ENCODE measurements at regions not wholly inside any gene's neighbourhood (a gene's known extent, or its start where the extent isn't known, plus 50 kb on each side); places are given as distances from the start of the nearest gene placed in this dataset.

- H3K4me1 Mint-ChIP-seq, result no peaks in the 10 kb centered on the region
- no peak for ATAC-seq
- no peaks in the 10 kb centered on the region for H3K27me3 Mint-ChIP-seq
- H3K4me3 Mint-ChIP-seq, result no peak overlapping the region
- H3K27ac Mint-ChIP-seq, result no peak overlapping the region
- peaks cover 0 to 18% of the 10 kb centered on the region in 2 donors for H3K9me3 Mint-ChIP-seq
- DNase-seq, result no peak
Measured at GRCh38 chr10:107616463-107617410, 452.2 kb upstream of the SORCS1 start.

GRCh38 chr10:107616031-107616430 is 451.5 kb upstream of the SORCS1 start:
- Mint-ChIP-seq H3K27ac (no peak overlapping the region), H3K4me3 (no peak overlapping the region), H3K9me3 (peaks cover 0 to 18% of the 10 kb centered on the region in 2 donors), H3K27me3 (no peaks in the 10 kb centered on the region), H3K4me1 (no peaks in the 10 kb centered on the region)
- ATAC-seq, result no peak
- no peak for DNase-seq

GRCh38 chr10:107614939-107615685 is 450.6 kb upstream of the SORCS1 start:
- ATAC-seq, result no peak
- no peak overlapping the region for H3K27ac Mint-ChIP-seq
- H3K27me3 Mint-ChIP-seq, result no peaks in the 10 kb centered on the region
- H3K9me3 Mint-ChIP-seq, result peaks cover 0 to 16% of the 10 kb centered on the region in 2 donors
- no peaks in the 10 kb centered on the region for H3K4me1 Mint-ChIP-seq
- H3K4me3 Mint-ChIP-seq, result no peak overlapping the region
- DNase-seq, result no peak

DNA sequence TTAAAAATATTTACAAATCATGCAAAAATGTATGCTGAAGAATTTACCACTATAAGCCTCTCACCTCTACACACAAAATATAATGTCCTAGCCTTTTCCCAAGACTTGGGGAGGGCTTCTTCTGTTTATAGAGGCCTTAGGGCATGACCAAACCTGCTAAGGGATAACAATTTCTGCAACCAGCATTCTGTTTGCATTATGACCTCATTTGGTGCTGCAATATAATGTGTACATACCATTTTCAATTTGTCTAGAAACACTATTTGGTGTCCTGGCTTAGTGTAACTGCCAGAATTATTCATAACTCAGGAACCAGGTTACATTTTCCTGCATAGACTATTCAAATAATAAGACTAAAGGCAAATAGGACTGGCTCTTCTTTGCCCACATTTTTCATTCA is 446.6 kb upstream of the SORCS1 start:
- Mint-ChIP-seq H3K9me3 (no peaks in the 10 kb centered on the region), H3K4me1 (no peaks in the 10 kb centered on the region), H3K27me3 (no peaks in the 10 kb centered on the region), H3K27ac (no peak overlapping the region), H3K4me3 (no peak overlapping the region)
- no peak for ATAC-seq
- DNase-seq, result no peak

DNA sequence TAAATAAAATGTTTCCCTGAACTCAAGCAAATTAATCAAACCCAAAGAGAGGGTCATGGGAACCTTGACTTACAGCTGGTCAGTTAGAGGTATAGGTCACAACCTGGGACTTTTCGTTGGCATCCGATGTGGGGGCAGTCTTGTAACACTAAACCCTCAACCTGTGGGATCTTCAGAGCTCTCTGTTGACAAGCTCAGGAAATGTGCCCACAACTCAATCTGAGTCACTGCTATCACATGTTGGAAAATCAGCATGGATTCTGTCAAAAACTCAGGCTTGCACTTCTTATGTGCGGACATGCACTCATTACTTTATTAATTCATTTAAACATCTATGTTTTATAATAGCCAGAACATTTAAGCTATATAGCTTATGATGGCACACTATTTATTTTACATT is 424.6 kb upstream of the SORCS1 start:
- H3K27me3 Mint-ChIP-seq, result no peaks in the 10 kb centered on the region
- ATAC-seq, result no peak

GRCh38 chr10:107585630-107586029 is 421.1 kb upstream of the SORCS1 start:
- ATAC-seq (no peak), DNase-seq (no peak)
- Mint-ChIP-seq H3K27ac (no peak overlapping the region), H3K9me3 (peaks cover 0 to 38% of the 10 kb centered on the region in 2 donors), H3K4me3 (no peak overlapping the region), H3K27me3 (no peaks in the 10 kb centered on the region), H3K4me1 (no peaks in the 10 kb centered on the region)

More for the DNA sequence above, 424.6 kb upstream of the SORCS1 start:
- Mint-ChIP-seq H3K4me3 (no peak overlapping the region), H3K27ac (no peak overlapping the region), H3K9me3 (peaks cover 6 to 32% of the 10 kb centered on the region in 2 donors), H3K4me1 (no peaks in the 10 kb centered on the region)
- no peak for DNase-seq

DNA sequence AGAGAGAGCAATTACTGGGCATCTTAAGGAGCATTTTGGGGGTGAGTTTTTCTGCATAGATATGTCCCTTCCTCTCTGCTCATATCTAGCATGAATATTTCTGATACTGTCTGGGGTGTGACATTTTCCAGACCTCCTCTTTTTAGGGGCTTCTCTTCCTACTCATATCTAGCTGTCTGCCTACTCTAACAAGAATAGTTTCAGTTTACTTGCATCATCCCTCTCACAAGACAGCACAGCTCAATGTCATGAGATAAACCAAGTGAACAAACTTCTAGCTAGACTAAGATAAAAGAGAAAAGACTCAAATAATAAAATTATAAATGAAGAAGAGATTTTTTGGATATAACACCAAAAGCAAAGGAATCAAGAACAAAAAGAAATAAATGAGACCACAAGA is 419.5 kb upstream of the SORCS1 start:
- Mint-ChIP-seq H3K4me1 (no peaks in the 10 kb centered on the region), H3K9me3 (peaks cover 0 to 38% of the 10 kb centered on the region in 2 donors), H3K4me3 (no peak overlapping the region), H3K27me3 (no peaks in the 10 kb centered on the region), H3K27ac (no peak overlapping the region)
- no peak for DNase-seq
- no peak for ATAC-seq

GRCh38 chr10:107579970-107580369 is 415.5 kb upstream of the SORCS1 start:
- no peaks in the 10 kb centered on the region for H3K27me3 Mint-ChIP-seq
- H3K4me3 Mint-ChIP-seq, result no peak overlapping the region
- no peak for ATAC-seq
- H3K9me3 Mint-ChIP-seq, result peaks cover 0 to 14% of the 10 kb centered on the region in 2 donors
- no peak overlapping the region for H3K27ac Mint-ChIP-seq
- DNase-seq, result no peak
- H3K4me1 Mint-ChIP-seq, result no peaks in the 10 kb centered on the region

GRCh38 chr10:107577221-107577620 is 412.7 kb upstream of the SORCS1 start:
- H3K27ac Mint-ChIP-seq, result no peak overlapping the region
- no peaks in the 10 kb centered on the region for H3K4me1 Mint-ChIP-seq
- no peak overlapping the region for H3K4me3 Mint-ChIP-seq

DNA sequence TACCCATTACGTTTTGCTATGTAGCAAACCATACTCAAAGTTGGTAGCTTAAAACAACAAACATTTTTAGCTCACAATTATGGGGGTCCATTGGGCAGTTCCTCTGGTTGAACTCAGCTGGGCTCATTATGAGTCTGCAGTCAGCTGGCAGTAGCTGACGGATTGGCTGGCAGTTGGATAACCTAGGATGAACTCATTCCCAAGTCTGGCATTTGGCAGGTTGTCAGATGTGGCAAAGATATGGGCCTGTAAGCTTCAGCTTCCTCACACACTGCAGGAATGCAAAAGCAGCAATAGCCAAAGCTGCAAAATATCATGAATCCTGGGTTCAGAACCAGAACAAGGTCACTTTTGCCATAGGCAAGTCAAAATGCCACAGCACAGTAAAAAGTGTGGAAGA is 412.2 kb upstream of the SORCS1 start:
- ATAC-seq (no peak), DNase-seq (no peak)
- H3K9me3 Mint-ChIP-seq, result no peaks in the 10 kb centered on the region
- H3K4me3 Mint-ChIP-seq, result no peak overlapping the region
- no peaks in the 10 kb centered on the region for H3K4me1 Mint-ChIP-seq
- no peaks in the 10 kb centered on the region for H3K27me3 Mint-ChIP-seq
- H3K27ac Mint-ChIP-seq, result no peak overlapping the region

More at GRCh38 chr10:107577221-107577620, 412.7 kb upstream of the SORCS1 start:
- no peaks in the 10 kb centered on the region for H3K27me3 Mint-ChIP-seq
- H3K9me3 Mint-ChIP-seq, result no peaks in the 10 kb centered on the region
- ATAC-seq, result no peak
- DNase-seq, result no peak

DNA sequence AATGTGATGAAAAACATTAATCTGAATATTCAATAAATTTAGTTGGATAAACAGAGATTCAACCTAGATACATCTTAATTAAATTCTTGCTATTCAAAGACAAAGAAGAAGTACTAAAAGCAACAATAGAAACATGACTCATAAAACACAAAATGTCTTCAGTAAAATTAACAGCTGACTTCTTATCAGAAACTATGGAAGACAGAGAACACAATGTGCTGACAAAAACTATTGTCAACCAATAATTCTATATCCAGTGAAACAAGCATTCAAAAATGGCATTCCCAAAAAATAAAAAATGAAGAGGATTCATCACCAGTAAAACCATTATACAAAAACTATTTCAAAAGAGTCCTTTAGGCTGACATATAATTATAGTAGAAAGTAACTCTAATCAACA is 400.5 kb upstream of the SORCS1 start:
- no peak overlapping the region for H3K4me3 Mint-ChIP-seq
- no peaks in the 10 kb centered on the region for H3K27me3 Mint-ChIP-seq
- H3K9me3 Mint-ChIP-seq, result peaks cover 15 to 18% of the 10 kb centered on the region in 2 donors
- H3K4me1 Mint-ChIP-seq, result no peaks in the 10 kb centered on the region
- no peak for ATAC-seq
- DNase-seq, result no peak
- no peak overlapping the region for H3K27ac Mint-ChIP-seq

- no peak for DNase-seq
- H3K4me3 Mint-ChIP-seq, result no peak overlapping the region
- ATAC-seq, result no peak
Measured at GRCh38 chr10:107561136-107561650, 396.7 kb upstream of the SORCS1 start.

DNA sequence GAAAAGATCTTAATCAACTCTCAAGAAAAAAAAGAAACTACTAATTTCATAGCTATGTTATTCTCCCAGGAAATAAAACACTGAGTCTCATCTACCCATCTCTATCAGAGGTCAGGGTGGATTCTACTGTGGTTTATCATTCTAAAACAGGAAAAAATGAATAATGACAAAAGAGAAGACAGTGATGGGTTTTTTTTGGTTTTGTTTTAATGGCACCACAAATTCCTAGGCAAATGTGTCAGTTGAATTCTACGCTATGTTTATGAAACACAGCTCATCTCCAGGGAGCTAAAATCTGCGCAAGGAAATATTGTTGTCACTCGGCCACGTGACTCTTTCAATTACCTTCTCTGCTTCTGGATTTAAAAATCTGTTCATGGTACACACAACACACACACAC is 393.4 kb upstream of the SORCS1 start:
- H3K9me3 Mint-ChIP-seq, result peaks cover 7% of the 10 kb centered on the region in 2 donors
- no peak overlapping the region for H3K27ac Mint-ChIP-seq
- no peaks in the 10 kb centered on the region for H3K4me1 Mint-ChIP-seq
- ATAC-seq (no peak), DNase-seq (no peak)
- no peaks in the 10 kb centered on the region for H3K27me3 Mint-ChIP-seq
- no peak overlapping the region for H3K4me3 Mint-ChIP-seq

More at GRCh38 chr10:107561136-107561650, 396.7 kb upstream of the SORCS1 start:
- Mint-ChIP-seq H3K27ac (no peak overlapping the region), H3K27me3 (no peaks in the 10 kb centered on the region), H3K9me3 (peaks cover 10 to 14% of the 10 kb centered on the region in 2 donors), H3K4me1 (no peaks in the 10 kb centered on the region)

- no peak overlapping the region for H3K27ac Mint-ChIP-seq
- DNase-seq (no peak), ATAC-seq (no peak)
- no peaks in the 10 kb centered on the region for H3K4me1 Mint-ChIP-seq
- no peak overlapping the region for H3K4me3 Mint-ChIP-seq
- H3K27me3 Mint-ChIP-seq, result no peaks in the 10 kb centered on the region
- peaks cover 4 to 14% of the 10 kb centered on the region in 2 donors for H3K9me3 Mint-ChIP-seq
Measured at GRCh38 chr10:107554333-107554732, 389.8 kb upstream of the SORCS1 start.

DNA sequence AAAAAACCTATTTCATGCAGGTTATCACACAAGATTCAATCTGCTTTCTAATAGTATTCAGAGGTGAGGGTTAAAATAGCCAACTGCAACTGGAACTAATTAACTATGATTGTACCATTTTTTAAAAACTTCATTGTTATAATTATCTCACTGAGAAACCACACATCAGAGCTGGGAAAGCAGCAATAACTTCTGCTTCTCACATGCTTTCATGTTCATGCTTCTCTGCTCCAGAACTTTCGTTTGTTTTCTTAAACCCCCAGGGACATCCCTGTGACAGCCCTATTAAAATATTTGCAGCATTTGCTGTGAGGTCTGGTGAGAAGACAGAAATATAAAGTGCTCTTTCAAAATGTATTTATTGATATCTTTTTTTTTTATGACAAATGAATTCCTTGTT is 389.0 kb upstream of the SORCS1 start:
- Mint-ChIP-seq H3K4me1 (no peaks in the 10 kb centered on the region), H3K27ac (no peak overlapping the region), H3K4me3 (no peak overlapping the region), H3K27me3 (no peaks in the 10 kb centered on the region), H3K9me3 (peaks cover 4 to 23% of the 10 kb centered on the region in 2 donors)
- ATAC-seq (no peak), DNase-seq (no peak)

- H3K27ac Mint-ChIP-seq, result no peak overlapping the region
- H3K4me1 Mint-ChIP-seq, result no peaks in the 10 kb centered on the region
- no peak overlapping the region for H3K4me3 Mint-ChIP-seq
- DNase-seq, result no peak
- no peaks in the 10 kb centered on the region for H3K27me3 Mint-ChIP-seq
- no peak for ATAC-seq
- H3K9me3 Mint-ChIP-seq, result peaks cover 8 to 28% of the 10 kb centered on the region in 2 donors
Measured at GRCh38 chr10:107552963-107553362, 388.5 kb upstream of the SORCS1 start.

Data from stimulated activated naive CD8-positive, alpha-beta T cell treated with anti-CD3 and anti-CD28 coated beads, Interleukin-15, amount 100 ng/mL, for 72 hours (primary cell).